GM12878 (cell line): ENCODE measurements at regions not wholly inside any gene's neighbourhood (a gene's known extent, or its start where the extent isn't known, plus 50 kb on each side); places are given as distances from the start of the nearest gene placed in this dataset.

Experiments used
- ATAC-seq: fragments of 200-7000 bp; cut with Tn5 transposase; 3 replicates; pipeline ENCODE4 v1.9.1; 2020; ENCODE audit warnings: mild to moderate bottlenecking, moderate library complexity
- BruUV-seq: library from RNA; stranded (reverse); fragments of 400-500 nt; replicated peaks from 2 replicates; lab custom pipeline; 2021; lab: Mats Ljungman, UMichigan
- CTCF ChIA-PET: fragments of 300-600 bp; sonication (Branson Sonifier 250); formaldehyde crosslinking; extraction: SDS; loops from one replicate; lab custom pipeline; 2021; ENCODE audit warnings: inconsistent platforms; lab: Yijun Ruan, JAX
- POLR2A ChIA-PET: fragments of 350-600 bp; formaldehyde crosslinking; extraction: SDS; loops from one replicate; lab custom pipeline; 2021; ENCODE audit warnings: inconsistent platforms; lab: Charles Lee
- RAD21 ChIA-PET: fragments of 300-600 bp; sonication (Branson Sonifier 250); formaldehyde crosslinking; loops from one replicate; lab custom pipeline; 2023; ENCODE audit warnings: antibody characterized with exemption; ENCODE audit not compliant: unreplicated experiment; lab: Charles Lee
- SMC1A ChIA-PET: fragments of 300-600 bp; sonication (Branson Sonifier 250); formaldehyde crosslinking; loops from one replicate; lab custom pipeline; 2023; ENCODE audit not compliant: unreplicated experiment, uncharacterized antibody; lab: Charles Lee
- DNase-seq: peaks from one replicate; pipeline ENCODE4 v3.0.0-alpha.2; 2011; ENCODE audit warnings: low read depth, low spot score
- FAIRE-seq: peaks from 3 replicates; lab custom pipeline; 2011; peaks lifted over from hg19 to GRCh38; lab: Jason Lieb, UNC
- H2AFZ ChIP-seq: 2 replicates; pipeline ENCODE4 v1.6.0; 2011; ENCODE audit warnings: low read depth, low read length, control low read depth; ENCODE audit not compliant: control insufficient read depth
- H3K27ac ChIP-seq: 2 replicates; pipeline ENCODE4 v1.5.1; 2011; ENCODE audit warnings: control low read depth; ENCODE audit not compliant: control insufficient read depth, insufficient read depth
- H3K27me3 ChIP-seq, 2 experiments: replicated peaks in 1 of 2; 2 replicates each; pipeline versions ENCODE4 v1.6.0 to v1.6.1; 2011; ENCODE audit warnings: low read length in 1 of 2; ENCODE audit not compliant: control insufficient read depth in 2 of 2, insufficient read depth in 2 of 2
- H3K36me3 ChIP-seq, 2 experiments: 2 replicates each; pipeline ENCODE4 v1.5.1; 2011; ENCODE audit warnings: low read length in 1 of 2; ENCODE audit not compliant: control insufficient read depth in 2 of 2, insufficient read depth in 2 of 2
- H3K4me1 ChIP-seq: 2 replicates; pipeline ENCODE4 v1.6.1; 2011; ENCODE audit warnings: mild to moderate bottlenecking, low read length, moderate library complexity, mixed read lengths; ENCODE audit not compliant: control insufficient read depth, insufficient read depth
- H3K4me2 ChIP-seq: 2 replicates; pipeline ENCODE4 v1.6.0; 2011; ENCODE audit warnings: control low read depth; ENCODE audit not compliant: control insufficient read depth, insufficient read depth
- H3K4me3 ChIP-seq: fragments of 200-600 bp; sonication (generic); 2 replicates; pipeline ENCODE4 v1.5.1; 2016
- H3K79me2 ChIP-seq: 2 replicates; pipeline ENCODE4 v1.6.0; 2011; ENCODE audit warnings: low read length; ENCODE audit not compliant: control insufficient read depth, insufficient read depth
- H3K9ac ChIP-seq: 2 replicates; pipeline ENCODE4 v1.8.0; 2011; ENCODE audit warnings: low read length, control low read depth, mixed read lengths; ENCODE audit not compliant: control insufficient read depth, insufficient read depth
- H3K9me3 ChIP-seq: replicated peaks from 3 replicates; pipeline ENCODE4 v1.5.1; 2011; ENCODE audit warnings: mild to moderate bottlenecking, low read length; ENCODE audit not compliant: control insufficient read depth, insufficient read depth
- H4K20me1 ChIP-seq: 2 replicates; pipeline ENCODE4 v1.6.0; 2011; ENCODE audit not compliant: control insufficient read depth, insufficient read depth
- CHD1 ChIP-seq: IDR thresholded peaks from 2 replicates; pipeline ENCODE4 v1.6.1; 2012; ENCODE audit warnings: low read depth, low read length, improper control_type of control experiment
- GABPA ChIP-seq: IDR thresholded peaks from 2 replicates; pipeline ENCODE4 v1.6.1; 2014; ENCODE audit warnings: antibody characterized with exemption, low read depth, mild to moderate bottlenecking, inconsistent platforms
- KAT2A ChIP-seq: conservative IDR thresholded peaks from 2 replicates; pipeline ENCODE4 v1.6.1; 2011; ENCODE audit warnings: low read depth, low read length; ENCODE audit not compliant: control insufficient read depth
- NFXL1 ChIP-seq: fragments of 450-650 bp; IDR thresholded peaks from 2 replicates; pipeline ENCODE4 v1.6.1; 2017; ENCODE audit warnings: antibody characterized with exemption, mild to moderate bottlenecking, borderline replicate concordance
- NR2F1 ChIP-seq: fragments of 450-650 bp; conservative IDR thresholded peaks from 2 replicates; pipeline ENCODE4 v1.6.1; 2017; ENCODE audit warnings: mild to moderate bottlenecking
- POLR2AphosphoS5 ChIP-seq: IDR thresholded peaks from 2 replicates; pipeline ENCODE4 v1.6.1; 2011; ENCODE audit warnings: mild to moderate bottlenecking, low read length, inconsistent platforms
- RAD21 ChIP-seq: IDR thresholded peaks from 2 replicates; pipeline ENCODE4 v1.6.1; 2011; ENCODE audit warnings: mild to moderate bottlenecking, low read depth, low read length, moderate library complexity; ENCODE audit not compliant: insufficient read depth
- RAD51 ChIP-seq: fragments of 450-650 bp; IDR thresholded peaks from 2 replicates; pipeline ENCODE4 v1.6.1; 2016; ENCODE audit warnings: moderate library complexity, mild to moderate bottlenecking, inconsistent platforms
- RCOR1 ChIP-seq: conservative IDR thresholded peaks from 2 replicates; pipeline ENCODE4 v1.6.1; 2012; ENCODE audit warnings: low read depth, low read length, improper control_type of control experiment
- RELA ChIP-seq: fragments of 450-650 bp; IDR thresholded peaks from 2 replicates; pipeline ENCODE4 v1.8.0; 2014; ENCODE audit warnings: borderline replicate concordance; ENCODE audit not compliant: partially characterized antibody
- SP1 ChIP-seq: IDR thresholded peaks from one replicate; pipeline ENCODE4 v1.6.1; 2011; ENCODE audit warnings: low read depth, low read length
- TBL1XR1 ChIP-seq: IDR thresholded peaks from 2 replicates; pipeline ENCODE4 v1.6.1; 2012; ENCODE audit warnings: low read depth, low read length, improper control_type of control experiment
- TCF3 ChIP-seq: IDR thresholded peaks from 2 replicates; pipeline ENCODE4 v1.6.1; 2012; ENCODE audit warnings: low read depth, mild to moderate bottlenecking, low read length, borderline replicate concordance; ENCODE audit not compliant: insufficient read depth
- ZZZ3 ChIP-seq: IDR thresholded peaks from 2 replicates; pipeline ENCODE4 v1.6.1; 2011; ENCODE audit warnings: low read depth; ENCODE audit not compliant: control insufficient read depth, insufficient read length
- WGBS: methylation state at CpG from one replicate; pipeline ENCODE4 v1.1.6; 2016; ENCODE audit warnings: low lambda C conversion rate; ENCODE audit not compliant: insufficient replicate concordance, insufficient coverage; ENCODE audit errors: missing lambda C conversion rate; 5-methylcytosine and 5-hydroxymethylcytosine counted together
- in situ Hi-C: fragments of 300-500 bp; cut with MboI; formaldehyde crosslinking; loops from 9 replicates; pipeline ENCODE4 v1.14.3; 2018; ENCODE audit warnings: mixed read lengths
- intact Hi-C: fragments of 100-400 bp; cut with micrococcal nuclease; formaldehyde crosslinking; loops from one replicate; pipeline ENCODE4 v1.14.2; 2022; ENCODE audit not compliant: unreplicated experiment
- TF ChIP-seq, protein P1 (sequence below): IDR thresholded peaks from 2 replicates; pipeline ENCODE4 v1.6.1; 2011; ENCODE audit warnings: borderline replicate concordance, low read depth, mild to moderate bottlenecking, moderate library complexity, low read length; ENCODE audit not compliant: insufficient read depth, poor library complexity, severe bottlenecking
- TF ChIP-seq, protein P2 (sequence below): fragments of 450-650 bp; IDR thresholded peaks from 2 replicates; pipeline ENCODE4 v1.6.1; 2017; ENCODE audit warnings: mild to moderate bottlenecking, moderate library complexity
- TF ChIP-seq, protein P3 (sequence below): fragments of 450-650 bp; IDR thresholded peaks from 2 replicates; pipeline ENCODE4 v1.6.1; 2018; ENCODE audit warnings: borderline replicate concordance, mild to moderate bottlenecking; ENCODE audit not compliant: partially characterized antibody

DNA sequence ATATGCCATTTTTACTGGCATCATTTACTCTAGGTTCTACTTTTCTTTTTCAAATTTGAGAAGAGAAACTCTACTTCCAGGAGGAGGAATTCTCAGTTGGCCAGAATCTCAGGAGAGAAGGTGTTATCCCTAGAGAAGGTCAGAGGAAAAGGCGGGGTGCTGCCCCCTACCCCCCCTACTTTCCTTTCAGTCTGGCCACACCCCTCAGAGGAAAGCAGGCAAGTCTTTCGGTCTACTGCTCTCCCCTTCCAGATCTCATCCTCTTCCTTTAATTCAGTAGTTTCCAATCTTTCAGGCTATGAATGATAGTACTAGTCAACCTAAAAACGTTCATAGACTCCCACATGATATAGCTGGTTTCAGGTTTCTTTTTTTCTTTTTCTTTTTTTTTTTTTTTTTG, 366.5 kb upstream of the TBL1XR1 start:
- Histone ChIP-seq H3K4me1 (no peaks in the 10 kb centered on the region), H4K20me1 (no peaks in the 10 kb centered on the region), H3K9me3 (no peaks in the 10 kb centered on the region), H3K36me3 (no peaks in the 10 kb centered on the region), H3K4me3 (no peak overlapping the region), H3K9ac (no peak overlapping the region), H3K27ac (no peak overlapping the region), H3K27me3 (no peaks in the 10 kb centered on the region), H3K4me2 (no peak overlapping the region), H3K79me2 (no peaks in the 10 kb centered on the region), H2AFZ (no peak overlapping the region)
- ChIA-PET RAD21 (no interaction called here), POLR2A (no interaction called here), SMC1A (no interaction called here), CTCF (interaction anchor here (0.7 kb wide), 1 partner anchor 761 kb away, joined by 3 read pairs; no protein-coding TSS in a partner anchor)
- DNase-seq (no peak), FAIRE-seq (no peak), ATAC-seq (no peak)
- no TSS peak for BruUV-seq
- WGBS = 30% methylated on average over 3 of the region's 3 CpGs
- in situ Hi-C loops (no loop called here), intact Hi-C loops (no loop called here)
- TF ChIP-seq CHD1 = no peak
- TF ChIP-seq TCF3 = no peak
- TF ChIP-seq, protein P1, sequence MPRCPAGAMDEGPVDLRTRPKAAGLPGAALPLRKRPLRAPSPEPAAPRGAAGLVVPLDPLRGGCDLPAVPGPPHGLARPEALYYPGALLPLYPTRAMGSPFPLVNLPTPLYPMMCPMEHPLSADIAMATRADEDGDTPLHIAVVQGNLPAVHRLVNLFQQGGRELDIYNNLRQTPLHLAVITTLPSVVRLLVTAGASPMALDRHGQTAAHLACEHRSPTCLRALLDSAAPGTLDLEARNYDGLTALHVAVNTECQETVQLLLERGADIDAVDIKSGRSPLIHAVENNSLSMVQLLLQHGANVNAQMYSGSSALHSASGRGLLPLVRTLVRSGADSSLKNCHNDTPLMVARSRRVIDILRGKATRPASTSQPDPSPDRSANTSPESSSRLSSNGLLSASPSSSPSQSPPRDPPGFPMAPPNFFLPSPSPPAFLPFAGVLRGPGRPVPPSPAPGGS = no peak
- TF ChIP-seq RAD21 = no peak
- TF ChIP-seq RCOR1 = no peak
- no peak for TF ChIP-seq RAD51
- TF ChIP-seq, protein P2, sequence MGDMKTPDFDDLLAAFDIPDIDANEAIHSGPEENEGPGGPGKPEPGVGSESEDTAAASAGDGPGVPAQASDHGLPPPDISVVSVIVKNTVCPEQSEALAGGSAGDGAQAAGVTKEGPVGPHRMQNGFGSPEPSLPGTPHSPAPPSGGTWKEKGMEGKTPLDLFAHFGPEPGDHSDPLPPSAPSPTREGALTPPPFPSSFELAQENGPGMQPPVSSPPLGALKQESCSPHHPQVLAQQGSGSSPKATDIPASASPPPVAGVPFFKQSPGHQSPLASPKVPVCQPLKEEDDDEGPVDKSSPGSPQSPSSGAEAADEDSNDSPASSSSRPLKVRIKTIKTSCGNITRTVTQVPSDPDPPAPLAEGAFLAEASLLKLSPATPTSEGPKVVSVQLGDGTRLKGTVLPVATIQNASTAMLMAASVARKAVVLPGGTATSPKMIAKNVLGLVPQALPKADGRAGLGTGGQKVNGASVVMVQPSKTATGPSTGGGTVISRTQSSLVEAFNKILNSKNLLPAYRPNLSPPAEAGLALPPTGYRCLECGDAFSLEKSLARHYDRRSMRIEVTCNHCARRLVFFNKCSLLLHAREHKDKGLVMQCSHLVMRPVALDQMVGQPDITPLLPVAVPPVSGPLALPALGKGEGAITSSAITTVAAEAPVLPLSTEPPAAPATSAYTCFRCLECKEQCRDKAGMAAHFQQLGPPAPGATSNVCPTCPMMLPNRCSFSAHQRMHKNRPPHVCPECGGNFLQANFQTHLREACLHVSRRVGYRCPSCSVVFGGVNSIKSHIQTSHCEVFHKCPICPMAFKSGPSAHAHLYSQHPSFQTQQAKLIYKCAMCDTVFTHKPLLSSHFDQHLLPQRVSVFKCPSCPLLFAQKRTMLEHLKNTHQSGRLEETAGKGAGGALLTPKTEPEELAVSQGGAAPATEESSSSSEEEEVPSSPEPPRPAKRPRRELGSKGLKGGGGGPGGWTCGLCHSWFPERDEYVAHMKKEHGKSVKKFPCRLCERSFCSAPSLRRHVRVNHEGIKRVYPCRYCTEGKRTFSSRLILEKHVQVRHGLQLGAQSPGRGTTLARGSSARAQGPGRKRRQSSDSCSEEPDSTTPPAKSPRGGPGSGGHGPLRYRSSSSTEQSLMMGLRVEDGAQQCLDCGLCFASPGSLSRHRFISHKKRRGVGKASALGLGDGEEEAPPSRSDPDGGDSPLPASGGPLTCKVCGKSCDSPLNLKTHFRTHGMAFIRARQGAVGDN = no peak
- TF ChIP-seq RELA = no peak
- TF ChIP-seq TBL1XR1 = no peak
- TF ChIP-seq GABPA = no peak
- no peak for TF ChIP-seq ZZZ3
- TF ChIP-seq POLR2AphosphoS5 = no peak
- TF ChIP-seq, protein P3, sequence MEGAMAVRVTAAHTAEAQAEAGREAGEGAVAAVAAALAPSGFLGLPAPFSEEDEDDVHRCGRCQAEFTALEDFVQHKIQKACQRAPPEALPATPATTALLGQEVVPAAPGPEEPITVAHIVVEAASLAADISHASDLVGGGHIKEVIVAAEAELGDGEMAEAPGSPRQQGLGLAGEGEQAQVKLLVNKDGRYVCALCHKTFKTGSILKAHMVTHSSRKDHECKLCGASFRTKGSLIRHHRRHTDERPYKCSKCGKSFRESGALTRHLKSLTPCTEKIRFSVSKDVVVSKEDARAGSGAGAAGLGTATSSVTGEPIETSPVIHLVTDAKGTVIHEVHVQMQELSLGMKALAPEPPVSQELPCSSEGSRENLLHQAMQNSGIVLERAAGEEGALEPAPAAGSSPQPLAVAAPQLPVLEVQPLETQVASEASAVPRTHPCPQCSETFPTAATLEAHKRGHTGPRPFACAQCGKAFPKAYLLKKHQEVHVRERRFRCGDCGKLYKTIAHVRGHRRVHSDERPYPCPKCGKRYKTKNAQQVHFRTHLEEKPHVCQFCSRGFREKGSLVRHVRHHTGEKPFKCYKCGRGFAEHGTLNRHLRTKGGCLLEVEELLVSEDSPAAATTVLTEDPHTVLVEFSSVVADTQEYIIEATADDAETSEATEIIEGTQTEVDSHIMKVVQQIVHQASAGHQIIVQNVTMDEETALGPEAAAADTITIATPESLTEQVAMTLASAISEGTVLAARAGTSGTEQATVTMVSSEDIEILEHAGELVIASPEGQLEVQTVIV = no peak
- TF ChIP-seq NFXL1 = no peak
- TF ChIP-seq NR2F1 = no peak
- TF ChIP-seq SP1 = no peak
- TF ChIP-seq KAT2A = no peak
